ENCODE measurements at regions not wholly inside any gene's neighbourhood (a gene's known extent, or its start where the extent isn't known, plus 50 kb on each side); places are given as distances from the start of the nearest gene placed in this dataset.

GRCh38 chr10:113470372-113471240 lies 82.2 kb upstream of the HABP2 start:
- no peak overlapping the region for H3K4me3 ChIP-seq (ENCODE audit: low read length in 2 of 2)
- H3K27ac ChIP-seq (ENCODE audit: low read depth in 1 of 2, low read length in 1 of 2), result no peak overlapping the region
- no peaks in the 10 kb centered on the region for H3K36me3 ChIP-seq (ENCODE audit: control insufficient read depth in 2 of 2, insufficient read depth in 2 of 2, low read length in 1 of 2)
- no peaks in the 10 kb centered on the region for H3K27me3 ChIP-seq (ENCODE audit: control insufficient read depth in 2 of 2, insufficient read depth in 1 of 2, low read length in 1 of 2)
- H3K4me1 ChIP-seq (ENCODE audit: control insufficient read depth in 2 of 2, insufficient read depth in 2 of 2, low read length in 2 of 2), result no peaks in the 10 kb centered on the region
- no peak for DNase-seq (ENCODE audit: low read depth in 6 of 9, low spot score in 9 of 9)
- 97% methylated on average over 5 of the region's 5 CpGs for WGBS
- no peaks in the 10 kb centered on the region for H3K9me3 ChIP-seq (ENCODE audit: control insufficient read depth in 2 of 2, insufficient read depth in 1 of 2, low read length in 1 of 2)

- Histone ChIP-seq H3K27ac (ENCODE audit: low read depth in 1 of 2, low read length in 1 of 2) (no peak overlapping the region), H3K36me3 (ENCODE audit: control insufficient read depth in 2 of 2, insufficient read depth in 2 of 2, low read length in 1 of 2) (no peaks in the 10 kb centered on the region), H3K27me3 (ENCODE audit: control insufficient read depth in 2 of 2, insufficient read depth in 1 of 2, low read length in 1 of 2) (no peaks in the 10 kb centered on the region), H3K9me3 (ENCODE audit: control insufficient read depth in 2 of 2, insufficient read depth in 1 of 2, low read length in 1 of 2) (no peaks in the 10 kb centered on the region), H3K4me1 (ENCODE audit: control insufficient read depth in 2 of 2, insufficient read depth in 2 of 2, low read length in 2 of 2) (no peaks in the 10 kb centered on the region), H3K4me3 (ENCODE audit: low read length in 2 of 2) (no peak overlapping the region)
- DNase-seq (ENCODE audit: low read depth in 6 of 9, low spot score in 9 of 9), result no peak
- 95% methylated on average over 6 of the region's 6 CpGs for WGBS
Observed at GRCh38 chr10:113471241-113471996, 81.4 kb upstream of the HABP2 start.

- Histone ChIP-seq H3K27me3 (ENCODE audit: control insufficient read depth in 2 of 2, insufficient read depth in 1 of 2, low read length in 1 of 2) (no peaks in the 10 kb centered on the region), H3K27ac (ENCODE audit: low read depth in 1 of 2, low read length in 1 of 2) (no peak overlapping the region), H3K9me3 (ENCODE audit: control insufficient read depth in 2 of 2, insufficient read depth in 1 of 2, low read length in 1 of 2) (no peaks in the 10 kb centered on the region), H3K4me3 (ENCODE audit: low read length in 2 of 2) (no peak overlapping the region), H3K4me1 (ENCODE audit: control insufficient read depth in 2 of 2, insufficient read depth in 2 of 2, low read length in 2 of 2) (no peaks in the 10 kb centered on the region), H3K36me3 (ENCODE audit: control insufficient read depth in 2 of 2, insufficient read depth in 2 of 2, low read length in 1 of 2) (no peaks in the 10 kb centered on the region)
- 96% methylated on average over 1 of the region's 1 CpG for WGBS
- no peak for DNase-seq (ENCODE audit: low read depth in 6 of 9, low spot score in 9 of 9)
Observed at GRCh38 chr10:113473011-113473410, 79.8 kb upstream of the HABP2 start.

- WGBS, result 96% methylated on average over 3 of the region's 3 CpGs
- no peak overlapping the region for H3K27ac ChIP-seq (ENCODE audit: low read depth in 1 of 2, low read length in 1 of 2)
- DNase-seq (ENCODE audit: low read depth in 6 of 9, low spot score in 9 of 9), result no peak
Observed at GRCh38 chr10:113473851-113474250, 79.0 kb upstream of the HABP2 start.

GRCh38 chr10:113474752-113475151 lies 78.1 kb upstream of the HABP2 start:
- Histone ChIP-seq H3K9me3 (ENCODE audit: control insufficient read depth in 2 of 2, insufficient read depth in 1 of 2, low read length in 1 of 2) (peaks cover 2 to 12% of the 10 kb centered on the region in 2 donors), H3K27me3 (ENCODE audit: control insufficient read depth in 2 of 2, insufficient read depth in 1 of 2, low read length in 1 of 2) (no peaks in the 10 kb centered on the region), H3K27ac (ENCODE audit: low read depth in 1 of 2, low read length in 1 of 2) (no peak overlapping the region), H3K36me3 (ENCODE audit: control insufficient read depth in 2 of 2, insufficient read depth in 2 of 2, low read length in 1 of 2) (no peaks in the 10 kb centered on the region), H3K4me3 (ENCODE audit: low read length in 2 of 2) (no peak overlapping the region), H3K4me1 (ENCODE audit: control insufficient read depth in 2 of 2, insufficient read depth in 2 of 2, low read length in 2 of 2) (no peaks in the 10 kb centered on the region)
- DNase-seq (ENCODE audit: low read depth in 6 of 9, low spot score in 9 of 9), result no peak
- 87% methylated on average over 2 of the region's 2 CpGs for WGBS

More at GRCh38 chr10:113473851-113474250, 79.0 kb upstream of the HABP2 start:
- Histone ChIP-seq H3K4me1 (ENCODE audit: control insufficient read depth in 2 of 2, insufficient read depth in 2 of 2, low read length in 2 of 2) (no peaks in the 10 kb centered on the region), H3K27me3 (ENCODE audit: control insufficient read depth in 2 of 2, insufficient read depth in 1 of 2, low read length in 1 of 2) (no peaks in the 10 kb centered on the region), H3K36me3 (ENCODE audit: control insufficient read depth in 2 of 2, insufficient read depth in 2 of 2, low read length in 1 of 2) (no peaks in the 10 kb centered on the region), H3K9me3 (ENCODE audit: control insufficient read depth in 2 of 2, insufficient read depth in 1 of 2, low read length in 1 of 2) (peaks cover 0 to 3% of the 10 kb centered on the region in 2 donors), H3K4me3 (ENCODE audit: low read length in 2 of 2) (no peak overlapping the region)

- 79% methylated on average over 4 of the region's 4 CpGs for WGBS
- peaks cover 2 to 14% of the 10 kb centered on the region in 2 donors for H3K9me3 ChIP-seq (ENCODE audit: control insufficient read depth in 2 of 2, insufficient read depth in 1 of 2, low read length in 1 of 2)
- no peak for DNase-seq (ENCODE audit: low read depth in 6 of 9, low spot score in 9 of 9)
- H3K4me3 ChIP-seq (ENCODE audit: low read length in 2 of 2), result no peak overlapping the region
- H3K27ac ChIP-seq (ENCODE audit: low read depth in 1 of 2, low read length in 1 of 2), result no peak overlapping the region
- H3K27me3 ChIP-seq (ENCODE audit: control insufficient read depth in 2 of 2, insufficient read depth in 1 of 2, low read length in 1 of 2), result no peaks in the 10 kb centered on the region
- H3K36me3 ChIP-seq (ENCODE audit: control insufficient read depth in 2 of 2, insufficient read depth in 2 of 2, low read length in 1 of 2), result no peaks in the 10 kb centered on the region
- H3K4me1 ChIP-seq (ENCODE audit: control insufficient read depth in 2 of 2, insufficient read depth in 2 of 2, low read length in 2 of 2), result no peaks in the 10 kb centered on the region
Observed at GRCh38 chr10:113475381-113475807, 77.5 kb upstream of the HABP2 start.

- 76% methylated on average over 8 of the region's 8 CpGs for WGBS
- DNase-seq (ENCODE audit: low read depth in 6 of 9, low spot score in 9 of 9), result no peak
- H3K27me3 ChIP-seq (ENCODE audit: control insufficient read depth in 2 of 2, insufficient read depth in 1 of 2, low read length in 1 of 2), result no peaks in the 10 kb centered on the region
Observed at GRCh38 chr10:113476191-113476590, 76.7 kb upstream of the HABP2 start.

GRCh38 chr10:113476673-113477072 lies 76.2 kb upstream of the HABP2 start:
- Histone ChIP-seq H3K36me3 (ENCODE audit: control insufficient read depth in 2 of 2, insufficient read depth in 2 of 2, low read length in 1 of 2) (no peaks in the 10 kb centered on the region), H3K4me1 (ENCODE audit: control insufficient read depth in 2 of 2, insufficient read depth in 2 of 2, low read length in 2 of 2) (no peaks in the 10 kb centered on the region), H3K27ac (ENCODE audit: low read depth in 1 of 2, low read length in 1 of 2) (peak overlapping the region; percentile 17 to 20), H3K27me3 (ENCODE audit: control insufficient read depth in 2 of 2, insufficient read depth in 1 of 2, low read length in 1 of 2) (no peaks in the 10 kb centered on the region), H3K9me3 (ENCODE audit: control insufficient read depth in 2 of 2, insufficient read depth in 1 of 2, low read length in 1 of 2) (peaks cover 2 to 19% of the 10 kb centered on the region in 2 donors), H3K4me3 (ENCODE audit: low read length in 2 of 2) (no peak overlapping the region)
- 93% methylated on average over 5 of the region's 5 CpGs for WGBS
- DNase-seq (ENCODE audit: low read depth in 6 of 9, low spot score in 9 of 9), result no peak

More at GRCh38 chr10:113476191-113476590, 76.7 kb upstream of the HABP2 start:
- H3K36me3 ChIP-seq (ENCODE audit: control insufficient read depth in 2 of 2, insufficient read depth in 2 of 2, low read length in 1 of 2), result no peaks in the 10 kb centered on the region
- no peak overlapping the region for H3K4me3 ChIP-seq (ENCODE audit: low read length in 2 of 2)
- H3K9me3 ChIP-seq (ENCODE audit: control insufficient read depth in 2 of 2, insufficient read depth in 1 of 2, low read length in 1 of 2), result peaks cover 2 to 19% of the 10 kb centered on the region in 2 donors
- H3K4me1 ChIP-seq (ENCODE audit: control insufficient read depth in 2 of 2, insufficient read depth in 2 of 2, low read length in 2 of 2), result no peaks in the 10 kb centered on the region
- peak overlapping the region; percentile 17 to 58 for H3K27ac ChIP-seq (ENCODE audit: low read depth in 1 of 2, low read length in 1 of 2)

- Histone ChIP-seq H3K9me3 (ENCODE audit: control insufficient read depth in 2 of 2, insufficient read depth in 1 of 2, low read length in 1 of 2) (peaks cover 2 to 19% of the 10 kb centered on the region in 2 donors), H3K36me3 (ENCODE audit: control insufficient read depth in 2 of 2, insufficient read depth in 2 of 2, low read length in 1 of 2) (no peaks in the 10 kb centered on the region), H3K4me1 (ENCODE audit: control insufficient read depth in 2 of 2, insufficient read depth in 2 of 2, low read length in 2 of 2) (no peaks in the 10 kb centered on the region), H3K27ac (ENCODE audit: low read depth in 1 of 2, low read length in 1 of 2) (no peak overlapping the region), H3K4me3 (ENCODE audit: low read length in 2 of 2) (no peak overlapping the region), H3K27me3 (ENCODE audit: control insufficient read depth in 2 of 2, insufficient read depth in 1 of 2, low read length in 1 of 2) (no peaks in the 10 kb centered on the region)
- no peak for DNase-seq (ENCODE audit: low read depth in 6 of 9, low spot score in 9 of 9)
- WGBS, result 98% methylated on average over 3 of the region's 3 CpGs
Observed at GRCh38 chr10:113477451-113477850, 75.4 kb upstream of the HABP2 start.
